MM.1S (cell line): ENCODE measurements at regions not wholly inside any gene's neighbourhood (a gene's known extent, or its start where the extent isn't known, plus 50 kb on each side); places are given as distances from the start of the nearest gene placed in this dataset.

Experiments used
- CTCF ChIP-seq: fragments of 300-600 bp; sonication (generic); IDR thresholded peaks from 2 replicates; pipeline ENCODE4 v1.5.1; 2016; ENCODE audit warnings: antibody characterized with exemption, low read length, mixed read lengths
- EZH2 ChIP-seq: fragments of 300-600 bp; sonication (generic); optimal IDR thresholded peaks from 2 replicates; pipeline ENCODE3; 2017; ENCODE audit warnings: low read depth, mild to moderate bottlenecking, antibody characterized with exemption, low read length, mixed read lengths

- TF ChIP-seq CTCF (no peak), EZH2 (no peak)
Observed at GRCh38 chr1:60870269-60870865, 212.0 kb upstream of the NFIA start.
